ENCODE measurements at regions not wholly inside any gene's neighbourhood (a gene's known extent, or its start where the extent isn't known, plus 50 kb on each side); places are given as distances from the start of the nearest gene placed in this dataset.

- no peaks in the 10 kb centered on the region for H3K9me3 ChIP-seq
- in situ Hi-C loops (cut with MboI; ENCODE audit: low pct_ligation_motif_present in 1 of 4, low pct_unique_long_range_greater_than_20kb in 1 of 4, low sequenced_read_pairs in 3 of 4): no loop called here
- H3K4me3 ChIP-seq: no peak overlapping the region
- no peaks in the 10 kb centered on the region for H3K27me3 ChIP-seq
- peaks cover 0 to 7% (median 0%) of the 10 kb centered on the region in 4 donors for H3K4me1 ChIP-seq
- intact Hi-C loops (cut with DNase I; ENCODE audit: low total_unique reads): no loop called here
- TF ChIP-seq EP300 (IDR thresholded peaks at IDR 0.05; ENCODE audit: low read depth) (no peak), CTCF (IDR thresholded peaks at IDR 0.05) (no peak), POLR2A (IDR thresholded peaks at IDR 0.05) (no peak), POLR2AphosphoS5 (IDR thresholded peaks at IDR 0.05) (no peak)
- WGBS, 2 donors (ENCODE audit: low coverage in 1 of 2): 70 to 89% methylated on average over 5 of the region's 5 CpGs
- no peaks in the 10 kb centered on the region for H3K36me3 ChIP-seq
- H3K27ac ChIP-seq: no peak overlapping the region
- DNase-seq: no peak
Observed at GRCh38 chr4:173761938-173762337, 231.9 kb upstream of the HAND2 start.

GRCh38 chr4:173761236-173761635, 231.2 kb upstream of the HAND2 start:
- no peak for DNase-seq
- intact Hi-C loops (cut with DNase I; ENCODE audit: low total_unique reads): no loop called here
- WGBS, 2 donors (ENCODE audit: low coverage in 1 of 2): 83 to 87% methylated on average over 5 of the region's 5 CpGs

GRCh38 chr4:173758132-173758531, 228.1 kb upstream of the HAND2 start:
- Histone ChIP-seq H3K36me3 (no peaks in the 10 kb centered on the region), H3K27me3 (no peaks in the 10 kb centered on the region), H3K4me1 (peaks cover 0 to 7% (median 0%) of the 10 kb centered on the region in 4 donors), H3K27ac (no peak overlapping the region), H3K4me3 (no peak overlapping the region), H3K9me3 (no peaks in the 10 kb centered on the region)
- WGBS, 2 donors (ENCODE audit: low coverage in 1 of 2): 17 to 29% methylated on average over 1 of the region's 1 CpG
- in situ Hi-C loops (cut with MboI; ENCODE audit: low pct_ligation_motif_present in 1 of 4, low pct_unique_long_range_greater_than_20kb in 1 of 4, low sequenced_read_pairs in 3 of 4) (loop anchor here in 1 of 4 donors (10.0 kb wide), 1 partner anchor 253 kb away; no protein-coding TSS in a partner anchor), intact Hi-C loops (cut with DNase I; ENCODE audit: low total_unique reads) (no loop called here)
- no peak for DNase-seq
- TF ChIP-seq POLR2A (IDR thresholded peaks at IDR 0.05) (no peak), CTCF (IDR thresholded peaks at IDR 0.05) (no peak), EP300 (IDR thresholded peaks at IDR 0.05; ENCODE audit: low read depth) (no peak), POLR2AphosphoS5 (IDR thresholded peaks at IDR 0.05) (no peak)

More at GRCh38 chr4:173761236-173761635, 231.2 kb upstream of the HAND2 start:
- Histone ChIP-seq H3K27ac (no peak overlapping the region), H3K4me1 (peaks cover 0 to 7% (median 0%) of the 10 kb centered on the region in 4 donors), H3K36me3 (no peaks in the 10 kb centered on the region), H3K4me3 (no peak overlapping the region), H3K27me3 (no peaks in the 10 kb centered on the region), H3K9me3 (no peaks in the 10 kb centered on the region)
- no peak for TF ChIP-seq EP300 (IDR thresholded peaks at IDR 0.05; ENCODE audit: low read depth)
- no peak for TF ChIP-seq CTCF (IDR thresholded peaks at IDR 0.05)
- no peak for TF ChIP-seq POLR2AphosphoS5 (IDR thresholded peaks at IDR 0.05)
- TF ChIP-seq POLR2A (IDR thresholded peaks at IDR 0.05): no peak
- in situ Hi-C loops (cut with MboI; ENCODE audit: low pct_ligation_motif_present in 1 of 4, low pct_unique_long_range_greater_than_20kb in 1 of 4, low sequenced_read_pairs in 3 of 4): no loop called here

GRCh38 chr4:173753408-173753807, 223.4 kb upstream of the HAND2 start:
- TF ChIP-seq CTCF (IDR thresholded peaks at IDR 0.05) (no peak), POLR2AphosphoS5 (IDR thresholded peaks at IDR 0.05) (no peak), EP300 (IDR thresholded peaks at IDR 0.05; ENCODE audit: low read depth) (no peak), POLR2A (IDR thresholded peaks at IDR 0.05) (no peak)
- no peaks in the 10 kb centered on the region for H3K36me3 ChIP-seq
- intact Hi-C loops (cut with DNase I; ENCODE audit: low total_unique reads): no loop called here

More at GRCh38 chr4:173753408-173753807, 223.4 kb upstream of the HAND2 start:
- no peak overlapping the region for H3K4me3 ChIP-seq
- no peak overlapping the region for H3K27ac ChIP-seq
- in situ Hi-C loops (cut with MboI; ENCODE audit: low pct_ligation_motif_present in 1 of 4, low pct_unique_long_range_greater_than_20kb in 1 of 4, low sequenced_read_pairs in 3 of 4): loop anchor here in 1 of 4 donors (10.0 kb wide), 1 partner anchor 249 kb away; no protein-coding TSS in a partner anchor
- WGBS, 2 donors (ENCODE audit: low coverage in 1 of 2): 54 to 56% methylated on average over 1 of the region's 1 CpG
- no peaks in the 10 kb centered on the region for H3K27me3 ChIP-seq
- H3K9me3 ChIP-seq: no peaks in the 10 kb centered on the region
- H3K4me1 ChIP-seq: peaks cover 0 to under 1% (median 0%) of the 10 kb centered on the region in 4 donors
- DNase-seq: no peak

Measured in transverse colon (tissue), 4 donors.